Ovary (tissue), 3 donors: ENCODE measurements at regions not wholly inside any gene's neighbourhood (a gene's known extent, or its start where the extent isn't known, plus 50 kb on each side); places are given as distances from the start of the nearest gene placed in this dataset.

Experiments used
- EP300 ChIP-seq: sonication (generic); formaldehyde crosslinking; IDR thresholded peaks from one replicate; pipeline ENCODE4 v1.6.1; 2017; ENCODE audit warnings: antibody characterized with exemption
- TF ChIP-seq, protein P1 (sequence below), 3 donors: fragments of 450-650 bp in 2 of 3; fragments of 200-600 bp in 1 of 3; IDR thresholded peaks; one replicate each; pipeline versions ENCODE4 v1.5.1 to v1.8.0; 2016 to 2022; ENCODE audit warnings: antibody characterized with exemption in 3 of 3, mild to moderate bottlenecking in 1 of 3
- donor health status: DM: no; HTN: no; CAD: no.

DNA sequence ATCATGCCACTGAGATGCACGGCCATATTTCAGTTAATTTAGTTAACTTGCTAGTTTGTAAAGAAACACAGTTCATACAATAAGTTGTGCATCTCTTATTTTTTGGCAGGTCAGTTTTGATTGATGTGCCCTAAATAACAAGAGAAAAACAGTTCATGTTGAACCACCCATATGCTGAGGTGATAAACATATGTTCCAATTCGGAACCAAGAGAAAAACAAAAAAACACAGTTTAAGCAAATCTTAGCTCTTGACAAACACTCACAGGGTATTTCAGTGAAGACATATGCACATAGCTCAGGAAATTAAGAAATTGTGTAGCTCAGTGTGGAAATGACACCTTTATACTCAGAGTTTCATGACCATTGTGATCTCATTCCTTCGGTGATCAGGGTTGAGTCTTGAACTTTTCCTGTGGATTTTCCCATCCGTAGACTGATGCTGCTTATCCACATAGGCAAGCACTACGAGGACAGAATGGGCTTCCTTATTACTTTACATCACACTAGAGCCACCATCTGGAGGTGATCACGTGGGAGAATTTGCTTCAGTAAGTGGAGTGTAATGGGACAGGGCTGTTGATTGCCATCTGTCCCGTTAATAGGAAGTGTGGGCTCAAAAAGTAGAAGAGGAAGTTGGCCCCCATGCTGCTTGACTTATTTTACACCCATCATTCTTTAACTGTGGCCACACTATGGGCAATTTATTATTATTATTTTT, 773.0 kb downstream of the MTRR start:
- TF ChIP-seq, protein P1, sequence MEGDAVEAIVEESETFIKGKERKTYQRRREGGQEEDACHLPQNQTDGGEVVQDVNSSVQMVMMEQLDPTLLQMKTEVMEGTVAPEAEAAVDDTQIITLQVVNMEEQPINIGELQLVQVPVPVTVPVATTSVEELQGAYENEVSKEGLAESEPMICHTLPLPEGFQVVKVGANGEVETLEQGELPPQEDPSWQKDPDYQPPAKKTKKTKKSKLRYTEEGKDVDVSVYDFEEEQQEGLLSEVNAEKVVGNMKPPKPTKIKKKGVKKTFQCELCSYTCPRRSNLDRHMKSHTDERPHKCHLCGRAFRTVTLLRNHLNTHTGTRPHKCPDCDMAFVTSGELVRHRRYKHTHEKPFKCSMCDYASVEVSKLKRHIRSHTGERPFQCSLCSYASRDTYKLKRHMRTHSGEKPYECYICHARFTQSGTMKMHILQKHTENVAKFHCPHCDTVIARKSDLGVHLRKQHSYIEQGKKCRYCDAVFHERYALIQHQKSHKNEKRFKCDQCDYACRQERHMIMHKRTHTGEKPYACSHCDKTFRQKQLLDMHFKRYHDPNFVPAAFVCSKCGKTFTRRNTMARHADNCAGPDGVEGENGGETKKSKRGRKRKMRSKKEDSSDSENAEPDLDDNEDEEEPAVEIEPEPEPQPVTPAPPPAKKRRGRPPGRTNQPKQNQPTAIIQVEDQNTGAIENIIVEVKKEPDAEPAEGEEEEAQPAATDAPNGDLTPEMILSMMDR (IDR thresholded peaks at IDR 0.05) = no peak
- no peak for TF ChIP-seq EP300
